Upper lobe of left lung (tissue), 6 donors: ENCODE measurements at regions not wholly inside any gene's neighbourhood (a gene's known extent, or its start where the extent isn't known, plus 50 kb on each side); places are given as distances from the start of the nearest gene placed in this dataset.
A peak's percentile ranks its signal among the peaks of the same experiment; 100 is the strongest.

Experiments used
- ATAC-seq, 2 donors: fragments of 200-7000 bp; cut with Tn5 transposase; one replicate each; pipeline ENCODE4 v1.9.1; 2022; ENCODE audit warnings: mild to moderate bottlenecking in 2 of 2, moderate library complexity in 2 of 2; ENCODE audit not compliant: low FRiP score in 2 of 2
- DNase-seq, 2 donors: peaks; one replicate each; pipeline ENCODE4 v3.0.0-alpha.2; 2019 to 2020
- H3K27ac ChIP-seq, 4 donors: fragments of 200-600 bp; sonication (generic); one replicate each; pipeline ENCODE4 v1.5.1; 2016 to 2019
- H3K27me3 ChIP-seq, 4 donors: fragments of 200-600 bp; sonication (generic); one replicate each; pipeline ENCODE4 v1.5.1; 2017 to 2019
- H3K36me3 ChIP-seq, 4 donors: fragments of 200-600 bp; sonication (generic); one replicate each; pipeline ENCODE4 v1.5.1; 2016 to 2019
- H3K4me1 ChIP-seq, 4 donors: fragments of 200-600 bp; sonication (generic); one replicate each; pipeline ENCODE4 v1.5.1; 2018 to 2019
- H3K4me3 ChIP-seq, 4 donors: fragments of 200-600 bp; sonication (generic); one replicate each; pipeline ENCODE4 v1.5.1; 2017 to 2019; ENCODE audit warnings: mild to moderate bottlenecking in 2 of 4, moderate library complexity in 1 of 4
- H3K9me3 ChIP-seq, 4 donors: fragments of 200-600 bp; sonication (generic); one replicate each; pipeline ENCODE4 v1.5.1; 2018 to 2019
- EP300 ChIP-seq, 4 donors: sonication (generic); formaldehyde crosslinking; IDR thresholded peaks; one replicate each; pipeline ENCODE4 v1.5.1; 2017; ENCODE audit warnings: antibody characterized with exemption in 4 of 4, control low read depth in 2 of 4
- POLR2A ChIP-seq, 4 donors: fragments of 450-650 bp; IDR thresholded peaks; one replicate each; pipeline ENCODE4 v1.5.1; 2016 to 2017; ENCODE audit warnings: antibody characterized with exemption in 4 of 4, mild to moderate bottlenecking in 2 of 4
- POLR2AphosphoS5 ChIP-seq, 2 donors: sonication (generic); formaldehyde crosslinking; IDR thresholded peaks; one replicate each; pipeline ENCODE4 v1.5.1; 2017; ENCODE audit warnings: antibody characterized with exemption in 2 of 2
- WGBS, 2 donors: methylation state at CpG; one replicate each; pipeline ENCODE4 v1.1.5; 2017 to 2018; 5-methylcytosine and 5-hydroxymethylcytosine counted together
- TF ChIP-seq, protein P1 (sequence below), 6 experiments: fragments of 450-650 bp in 4 of 6; fragments of 200-600 bp in 2 of 6; sonication (generic) in 2 of 6; IDR thresholded peaks; one replicate each; pipeline ENCODE4 v1.5.1; 2016 to 2019; ENCODE audit warnings: antibody characterized with exemption in 6 of 6
- donor health status: DM: no; HTN: no; CAD: no; lungs with moderate emphysema.
- donor health status: DM: no; HTN: yes; CAD: no; lungs with severe emphysema.

DNA sequence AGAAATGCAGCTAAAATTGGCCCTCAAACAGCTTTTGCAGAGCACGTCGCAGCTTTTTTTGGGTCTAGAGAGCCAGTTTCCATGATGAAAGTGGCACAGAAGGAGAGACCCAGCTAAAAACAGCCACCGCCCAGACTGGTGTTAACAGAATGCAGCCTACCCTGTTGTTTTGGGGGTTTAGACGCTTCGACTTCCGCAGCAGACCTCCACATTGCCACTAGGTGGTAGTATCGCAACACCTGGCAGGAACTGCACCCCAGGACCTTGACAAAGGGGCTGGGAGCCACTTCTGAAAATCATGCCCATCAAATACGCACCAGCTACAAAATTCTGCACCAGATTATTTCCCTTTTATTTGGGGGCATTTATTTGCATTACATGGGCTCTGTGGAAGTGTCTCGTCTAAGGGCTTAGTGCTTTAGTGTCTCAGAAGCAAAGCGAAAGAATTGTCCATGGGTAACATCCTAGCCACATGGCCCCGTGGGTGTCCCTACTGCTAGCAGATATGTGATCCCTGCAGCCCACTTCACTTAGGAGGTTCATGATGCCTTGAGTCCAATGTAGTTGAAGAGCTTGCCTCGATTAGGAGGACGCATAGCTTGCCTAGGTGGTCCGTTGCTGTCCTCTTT is 167.1 kb downstream of the HAPSTR1 start:
- Histone ChIP-seq H3K36me3 (no peaks in the 10 kb centered on the region), H3K4me1 (no peaks in the 10 kb centered on the region), H3K4me3 (no peak overlapping the region), H3K27me3 (no peaks in the 10 kb centered on the region), H3K27ac (no peak overlapping the region), H3K9me3 (no peaks in the 10 kb centered on the region)
- WGBS, 2 donors: 53% methylated on average over 12 to 14 of the region's 14 CpGs
- no peak for ATAC-seq
- TF ChIP-seq POLR2A (IDR thresholded peaks at IDR 0.05) (no peak), POLR2AphosphoS5 (IDR thresholded peaks at IDR 0.05) (no peak), EP300 (IDR thresholded peaks at IDR 0.05) (no peak)
- TF ChIP-seq, protein P1, sequence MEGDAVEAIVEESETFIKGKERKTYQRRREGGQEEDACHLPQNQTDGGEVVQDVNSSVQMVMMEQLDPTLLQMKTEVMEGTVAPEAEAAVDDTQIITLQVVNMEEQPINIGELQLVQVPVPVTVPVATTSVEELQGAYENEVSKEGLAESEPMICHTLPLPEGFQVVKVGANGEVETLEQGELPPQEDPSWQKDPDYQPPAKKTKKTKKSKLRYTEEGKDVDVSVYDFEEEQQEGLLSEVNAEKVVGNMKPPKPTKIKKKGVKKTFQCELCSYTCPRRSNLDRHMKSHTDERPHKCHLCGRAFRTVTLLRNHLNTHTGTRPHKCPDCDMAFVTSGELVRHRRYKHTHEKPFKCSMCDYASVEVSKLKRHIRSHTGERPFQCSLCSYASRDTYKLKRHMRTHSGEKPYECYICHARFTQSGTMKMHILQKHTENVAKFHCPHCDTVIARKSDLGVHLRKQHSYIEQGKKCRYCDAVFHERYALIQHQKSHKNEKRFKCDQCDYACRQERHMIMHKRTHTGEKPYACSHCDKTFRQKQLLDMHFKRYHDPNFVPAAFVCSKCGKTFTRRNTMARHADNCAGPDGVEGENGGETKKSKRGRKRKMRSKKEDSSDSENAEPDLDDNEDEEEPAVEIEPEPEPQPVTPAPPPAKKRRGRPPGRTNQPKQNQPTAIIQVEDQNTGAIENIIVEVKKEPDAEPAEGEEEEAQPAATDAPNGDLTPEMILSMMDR (IDR thresholded peaks at IDR 0.05): peak in 4 of 6 experiments; percentile 26 to 62 (median 36)
- no peak for DNase-seq

DNA sequence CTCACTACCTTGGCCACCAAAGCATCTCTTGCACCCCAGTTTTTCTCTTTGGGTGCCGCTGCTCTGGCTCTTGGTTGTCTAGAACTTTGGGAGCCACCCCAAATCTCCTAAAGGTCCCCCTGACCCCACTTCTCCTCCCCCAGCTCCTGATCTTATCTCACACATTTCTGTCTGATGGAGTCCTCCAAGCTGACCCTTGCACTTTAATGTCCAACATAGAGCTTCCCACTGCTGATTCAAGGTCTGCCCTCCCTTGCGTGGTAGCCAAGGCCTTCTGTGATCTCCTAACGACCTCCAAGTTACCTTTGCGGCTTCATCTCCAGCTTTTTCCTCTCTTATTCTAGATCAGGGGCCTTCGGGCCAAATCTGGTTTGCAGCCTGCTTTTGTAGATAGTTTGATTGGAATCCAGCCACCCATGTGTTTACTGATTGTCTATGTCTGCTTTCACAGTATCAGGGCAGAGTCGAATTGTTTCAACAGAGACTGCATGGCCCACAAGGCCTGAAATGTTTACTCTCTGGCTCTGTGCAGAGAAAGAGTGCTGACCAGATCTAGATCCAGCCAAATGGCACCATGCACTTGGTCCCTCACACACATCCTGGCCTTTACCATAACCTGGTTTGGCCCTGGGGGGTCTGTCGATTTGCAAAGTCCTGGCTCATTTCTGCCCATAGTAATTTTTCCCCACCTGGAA is 168.6 kb downstream of the HAPSTR1 start:
- no peaks in the 10 kb centered on the region for H3K36me3 ChIP-seq
- no peaks in the 10 kb centered on the region for H3K27me3 ChIP-seq
- H3K9me3 ChIP-seq: no peaks in the 10 kb centered on the region
- ATAC-seq (no peak), DNase-seq (no peak)
- H3K4me3 ChIP-seq: no peak overlapping the region
- WGBS, 2 donors: 68 to 77% methylated on average over 7 of the region's 7 CpGs
- H3K4me1 ChIP-seq: no peaks in the 10 kb centered on the region
- no peak for TF ChIP-seq POLR2A (IDR thresholded peaks at IDR 0.05)
- TF ChIP-seq, protein P1 (IDR thresholded peaks at IDR 0.05): no peak
- TF ChIP-seq POLR2AphosphoS5 (IDR thresholded peaks at IDR 0.05): no peak
- TF ChIP-seq EP300 (IDR thresholded peaks at IDR 0.05): no peak
- no peak overlapping the region for H3K27ac ChIP-seq

DNA sequence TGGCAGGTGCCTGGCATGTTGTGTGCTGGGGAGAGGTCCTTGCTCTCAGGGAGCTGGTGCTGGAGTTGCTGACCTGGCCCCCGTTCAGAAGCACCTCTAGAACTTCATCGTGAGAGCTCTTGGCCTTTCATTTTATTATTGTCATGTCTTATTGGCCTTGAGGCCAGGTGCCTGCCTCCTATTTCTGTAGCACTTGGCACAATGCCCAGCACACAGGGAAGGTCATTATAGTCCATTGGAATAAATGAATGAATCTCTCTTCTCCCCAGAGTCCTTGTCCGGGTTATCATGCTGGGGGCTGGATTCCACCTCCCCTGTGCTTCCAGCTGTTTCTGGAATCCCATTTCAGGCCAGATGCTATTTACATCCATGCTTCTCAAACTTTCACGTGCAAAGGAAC is 169.2 kb downstream of the HAPSTR1 start:
- no peaks in the 10 kb centered on the region for H3K4me1 ChIP-seq
- DNase-seq: no peak
- no peaks in the 10 kb centered on the region for H3K9me3 ChIP-seq
- H3K4me3 ChIP-seq: no peak overlapping the region
- H3K27me3 ChIP-seq: no peaks in the 10 kb centered on the region
- TF ChIP-seq POLR2A (IDR thresholded peaks at IDR 0.05): no peak
- TF ChIP-seq EP300 (IDR thresholded peaks at IDR 0.05): no peak
- TF ChIP-seq, protein P1 (IDR thresholded peaks at IDR 0.05): no peak
- no peak for TF ChIP-seq POLR2AphosphoS5 (IDR thresholded peaks at IDR 0.05)
- no peak overlapping the region for H3K27ac ChIP-seq
- no peaks in the 10 kb centered on the region for H3K36me3 ChIP-seq
- no peak for ATAC-seq
- 48 to 60% methylated on average over 4 of the region's 4 CpGs for WGBS, 2 donors

DNA sequence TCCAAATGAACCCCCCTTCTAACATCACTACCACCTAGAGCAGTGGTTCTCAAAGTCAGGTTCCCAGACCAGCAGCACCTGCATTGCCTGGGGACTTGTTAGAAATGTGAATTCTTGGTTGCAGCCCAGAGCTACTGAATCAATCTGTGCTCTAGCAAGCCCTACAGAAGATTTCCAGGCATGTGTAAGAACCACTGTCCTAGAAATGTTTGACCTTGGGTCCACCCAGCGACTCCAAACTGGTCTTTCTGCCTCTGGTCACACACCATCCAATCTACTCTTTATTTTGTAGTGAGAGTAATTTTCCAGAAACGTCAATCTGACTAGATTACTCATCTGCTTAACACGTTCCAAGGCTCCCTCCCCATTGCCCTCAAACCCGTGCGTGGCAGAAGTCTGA is 169.9 kb downstream of the HAPSTR1 start:
- Histone ChIP-seq H3K36me3 (no peaks in the 10 kb centered on the region), H3K27me3 (no peaks in the 10 kb centered on the region), H3K4me1 (no peaks in the 10 kb centered on the region), H3K4me3 (no peak overlapping the region), H3K27ac (no peak overlapping the region), H3K9me3 (no peaks in the 10 kb centered on the region)
- TF ChIP-seq POLR2A (IDR thresholded peaks at IDR 0.05) (no peak), POLR2AphosphoS5 (IDR thresholded peaks at IDR 0.05) (no peak), EP300 (IDR thresholded peaks at IDR 0.05) (no peak)
- TF ChIP-seq, protein P1 (IDR thresholded peaks at IDR 0.05): no peak
- no peak for ATAC-seq
- WGBS, 2 donors: 77 to 79% methylated on average over 5 of the region's 5 CpGs
- DNase-seq: no peak
